PC-9 (cell line): ENCODE measurements at regions not wholly inside any gene's neighbourhood (a gene's known extent, or its start where the extent isn't known, plus 50 kb on each side); places are given as distances from the start of the nearest gene placed in this dataset.

ENCODE experiments used
- CTCF ChIP-seq: fragments of 200-600 bp; sonication (generic); conservative IDR thresholded peaks from 2 replicates; pipeline ENCODE4 v1.6.1; 2017; ENCODE audit warnings: mixed run types, antibody characterized with exemption, mild to moderate bottlenecking, moderate library complexity
- EZH2 ChIP-seq: fragments of 200-600 bp; sonication (generic); IDR thresholded peaks from 2 replicates; pipeline ENCODE4 v1.8.0; 2017; ENCODE audit warnings: antibody characterized with exemption, low read depth

GRCh38 chrX:18002791-18003190, 141.7 kb upstream of the RAI2 start:
- TF ChIP-seq CTCF (no peak), EZH2 (no peak)
